ENCODE measurements at regions not wholly inside any gene's neighbourhood (a gene's known extent, or its start where the extent isn't known, plus 50 kb on each side); places are given as distances from the start of the nearest gene placed in this dataset.
"Not testable (repeated sequence)": the region's sequence is repeated elsewhere in the genome, so short reads cannot be mapped to it uniquely, and the experiment has no call there.

GRCh38 chr5:50590444-50591189 is 75.8 kb upstream of the PARP8 start:
- DNase-seq = not testable (repeated sequence)

- not testable (repeated sequence) for DNase-seq
These were observed 75.1 kb upstream of the PARP8 start for GRCh38 chr5:50591338-50591737.

GRCh38 chr5:50593681-50594080 is 72.8 kb upstream of the PARP8 start:
- DNase-seq = no peak

DNA sequence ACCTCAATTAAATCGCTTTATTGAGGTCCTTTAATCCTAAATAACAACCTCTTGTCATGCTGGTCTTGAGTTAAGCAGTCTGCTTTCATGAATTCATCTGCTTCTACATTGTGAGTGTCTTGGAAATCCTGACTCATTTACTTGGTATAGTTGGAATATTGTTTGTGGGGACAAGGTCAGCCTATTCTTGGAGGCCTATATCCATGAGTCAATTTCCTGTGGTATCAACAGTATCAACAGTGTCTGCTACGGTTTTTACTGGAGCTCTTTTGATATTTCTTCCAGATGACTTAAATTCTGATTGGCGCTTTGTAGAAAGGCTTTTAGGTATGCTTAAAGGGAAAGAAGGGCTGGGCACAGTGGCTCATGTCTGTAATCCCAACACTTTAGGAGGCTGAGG is 71.2 kb upstream of the PARP8 start:
- no peak for DNase-seq

DNA sequence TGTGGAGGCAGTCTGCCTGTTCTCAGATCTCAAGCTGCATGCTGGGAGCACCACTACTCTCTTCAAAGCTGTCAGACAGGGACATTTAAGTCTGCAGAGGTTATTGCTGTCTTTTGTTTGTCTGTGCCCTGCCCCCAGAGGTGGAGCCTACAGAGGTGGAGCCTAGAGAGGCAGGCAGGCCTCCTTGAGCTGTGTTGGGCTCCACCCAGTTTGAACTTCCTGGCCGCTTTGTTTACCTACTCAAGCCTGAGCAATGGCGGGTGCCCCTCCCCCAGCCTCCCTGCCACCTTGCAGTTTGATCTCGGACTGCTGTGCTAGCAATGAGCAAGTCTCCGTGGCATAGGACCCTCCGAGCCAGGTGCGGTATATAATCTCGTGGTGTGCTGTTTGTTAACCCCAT is 64.9 kb upstream of the PARP8 start:
- not testable (repeated sequence) for DNase-seq

DNA sequence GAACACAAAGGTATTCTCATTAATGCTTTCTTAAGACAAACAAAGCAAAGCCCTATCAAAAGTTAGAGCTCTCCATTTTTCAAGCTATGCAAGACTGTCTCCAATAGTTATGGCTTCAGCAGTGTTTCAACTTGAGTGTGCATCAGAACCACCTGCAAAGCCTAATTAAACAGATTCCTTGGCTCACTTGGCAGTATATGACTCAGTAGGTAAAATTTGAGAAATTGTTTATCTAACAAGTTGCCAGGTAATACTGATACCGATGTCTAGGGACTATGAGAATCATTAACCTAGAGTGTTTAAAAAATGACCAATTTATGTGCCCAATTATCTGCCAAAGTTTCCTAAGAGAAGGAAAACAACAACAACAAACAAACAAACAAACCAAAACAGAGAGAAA is 60.3 kb upstream of the PARP8 start:
- DNase-seq = no peak

DNA sequence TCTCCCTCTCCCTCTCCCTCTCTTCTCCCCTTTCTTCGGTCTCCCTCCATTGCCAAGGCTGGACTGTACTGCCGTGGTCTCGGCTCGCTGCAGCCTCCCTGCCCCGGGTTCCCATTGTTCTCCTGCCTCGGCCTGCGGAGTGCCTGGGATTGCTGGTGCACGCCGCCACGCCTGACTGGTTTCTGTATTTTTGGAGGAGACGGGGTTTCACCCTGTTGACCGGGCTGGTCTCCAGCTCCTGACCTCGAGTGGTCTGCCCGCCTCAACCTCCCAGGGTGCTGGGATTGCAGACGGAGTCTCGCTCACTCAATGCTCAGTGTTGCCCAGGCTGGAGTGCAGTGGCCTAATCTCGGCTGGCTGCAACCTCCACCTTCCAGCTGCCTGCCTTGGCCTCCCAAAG is 59.0 kb upstream of the PARP8 start:
- not testable (repeated sequence) for DNase-seq

- DNase-seq = not testable (repeated sequence)
These were observed 58.3 kb upstream of the PARP8 start for GRCh38 chr5:50607953-50608705.

DNA sequence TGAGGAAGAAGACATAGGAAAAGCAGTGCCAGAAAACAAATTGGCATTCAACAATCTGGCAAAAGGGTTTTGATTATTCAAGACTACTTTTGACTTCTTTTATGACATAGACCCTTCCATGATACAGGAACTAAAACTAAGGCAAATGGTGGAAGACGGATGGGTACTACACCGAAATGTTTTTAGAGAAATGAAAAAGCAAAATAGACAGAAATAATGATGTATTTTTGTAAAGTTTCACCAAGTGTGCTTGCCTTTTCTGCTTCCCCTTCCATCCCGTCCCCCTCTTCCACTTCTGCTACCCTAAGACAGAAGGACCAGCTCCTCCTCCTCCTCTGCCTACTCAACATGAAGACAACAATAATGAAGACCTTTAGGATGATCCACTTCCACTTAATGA is 53.4 kb upstream of the PARP8 start:
- DNase-seq = not testable (repeated sequence)

All from NCI-H774 (cell line).